ENCODE measurements at regions not wholly inside any gene's neighbourhood (a gene's known extent, or its start where the extent isn't known, plus 50 kb on each side); places are given as distances from the start of the nearest gene placed in this dataset.

GRCh38 chr2:42901076-42901640 lies 108.8 kb upstream of the HAAO start:
- ATAC-seq (no peak), DNase-seq (no peak), FAIRE-seq (no peak)
- WGBS, 2 donors = 80 to 88% methylated on average over 4 of the region's 4 CpGs
- Histone ChIP-seq H3K27ac (no peak overlapping the region), H3K27me3 (peaks cover 0 to 3% (median 0%) of the 10 kb centered on the region in 4 donors), H3K4me3 (no peak overlapping the region), H3K4me1 (peaks cover 0 to 6% (median under 1%) of the 10 kb centered on the region in 3 donors), H3K36me3 (no peaks in the 10 kb centered on the region), H3K9me3 (no peaks in the 10 kb centered on the region)
- intact Hi-C loops (cut with DNase I) = no loop called here
- TF ChIP-seq CTCF (IDR thresholded peaks at IDR 0.05) = no peak

GRCh38 chr2:42900289-42900891 lies 108.0 kb upstream of the HAAO start:
- FAIRE-seq = no peak
- WGBS, 2 donors = 79 to 85% methylated on average over 5 of the region's 5 CpGs

GRCh38 chr2:42897358-42897757 lies 105.0 kb upstream of the HAAO start:
- Histone ChIP-seq H3K27ac (no peak overlapping the region), H3K36me3 (no peaks in the 10 kb centered on the region), H3K9me3 (no peaks in the 10 kb centered on the region), H3K27me3 (peaks cover 0 to 6% (median 1%) of the 10 kb centered on the region in 4 donors), H3K4me3 (no peak overlapping the region), H3K4me1 (no peaks in the 10 kb centered on the region)
- DNase-seq (no peak), ATAC-seq (no peak), FAIRE-seq (no peak)
- 86 to 89% methylated on average over 2 of the region's 2 CpGs for WGBS, 2 donors
- intact Hi-C loops (cut with DNase I) = no loop called here
- no peak for TF ChIP-seq CTCF (IDR thresholded peaks at IDR 0.05)

More at GRCh38 chr2:42900289-42900891, 108.0 kb upstream of the HAAO start:
- DNase-seq (no peak), ATAC-seq (no peak)
- Histone ChIP-seq H3K9me3 (no peaks in the 10 kb centered on the region), H3K4me3 (no peak overlapping the region), H3K27me3 (no peaks in the 10 kb centered on the region), H3K4me1 (peaks cover 0 to under 1% (median 0%) of the 10 kb centered on the region in 3 donors), H3K36me3 (no peaks in the 10 kb centered on the region), H3K27ac (no peak overlapping the region)
- TF ChIP-seq CTCF (IDR thresholded peaks at IDR 0.05) = no peak
- intact Hi-C loops (cut with DNase I) = no loop called here

GRCh38 chr2:42895791-42896135 lies 103.4 kb upstream of the HAAO start:
- ATAC-seq (no peak), FAIRE-seq (no peak), DNase-seq (no peak)
- Histone ChIP-seq H3K9me3 (no peaks in the 10 kb centered on the region), H3K27me3 (peaks cover 0 to 6% (median 1%) of the 10 kb centered on the region in 4 donors), H3K4me1 (no peaks in the 10 kb centered on the region), H3K4me3 (no peak overlapping the region), H3K36me3 (no peaks in the 10 kb centered on the region), H3K27ac (no peak overlapping the region)
- intact Hi-C loops (cut with DNase I) = no loop called here
- TF ChIP-seq CTCF (IDR thresholded peaks at IDR 0.05) = no peak
- whole genome bisulfite sequencing, 2 donors = 86 to 88% methylated on average over 5 of the region's 5 CpGs

- DNase-seq (no peak), FAIRE-seq (no peak), ATAC-seq (no peak)
- Histone ChIP-seq H3K9me3 (no peaks in the 10 kb centered on the region), H3K4me3 (no peak overlapping the region), H3K27me3 (peaks cover 0 to 6% (median 1%) of the 10 kb centered on the region in 4 donors), H3K36me3 (no peaks in the 10 kb centered on the region), H3K4me1 (no peaks in the 10 kb centered on the region), H3K27ac (no peak overlapping the region)
- intact Hi-C loops (cut with DNase I) = no loop called here
- WGBS, 2 donors = 90 to 92% methylated on average over 6 of the region's 6 CpGs
- TF ChIP-seq CTCF (IDR thresholded peaks at IDR 0.05) = no peak
Measured at GRCh38 chr2:42895134-42895790, 102.9 kb upstream of the HAAO start.

All from pancreas (tissue), 10 donors.